NOMO-1 (cell line): ENCODE measurements at regions not wholly inside any gene's neighbourhood (a gene's known extent, or its start where the extent isn't known, plus 50 kb on each side); places are given as distances from the start of the nearest gene placed in this dataset.
"Not testable (repeated sequence)": the region's sequence is repeated elsewhere in the genome, so short reads cannot be mapped to it uniquely, and the experiment has no call there.

Source experiments
- DNase-seq, 2 experiments: peaks; one replicate each; lab custom pipeline; 2025; ENCODE audit not compliant: unreplicated experiment in 2 of 2; lab: John Stamatoyannopoulos, UW

DNA sequence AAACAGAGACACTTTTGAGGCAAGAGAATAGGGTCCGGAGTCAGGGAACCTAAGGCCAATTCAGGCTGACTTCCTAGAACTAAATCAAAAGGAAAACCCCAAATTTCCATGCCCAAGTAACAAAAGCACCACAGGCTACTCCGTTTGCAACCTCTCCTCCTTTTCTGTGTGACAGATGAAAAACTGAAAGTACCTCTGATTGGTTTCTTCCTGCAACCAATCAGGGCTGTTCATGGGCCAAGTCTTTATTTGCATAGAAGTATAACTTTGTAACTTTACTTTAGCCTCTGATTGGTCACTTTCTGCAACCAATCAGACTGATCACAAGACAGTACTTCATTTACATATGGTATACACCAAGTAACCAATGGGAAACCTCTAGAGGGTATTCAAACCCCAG lies 239.9 kb upstream of the KCND2 start:
- no peak for DNase-seq

DNA sequence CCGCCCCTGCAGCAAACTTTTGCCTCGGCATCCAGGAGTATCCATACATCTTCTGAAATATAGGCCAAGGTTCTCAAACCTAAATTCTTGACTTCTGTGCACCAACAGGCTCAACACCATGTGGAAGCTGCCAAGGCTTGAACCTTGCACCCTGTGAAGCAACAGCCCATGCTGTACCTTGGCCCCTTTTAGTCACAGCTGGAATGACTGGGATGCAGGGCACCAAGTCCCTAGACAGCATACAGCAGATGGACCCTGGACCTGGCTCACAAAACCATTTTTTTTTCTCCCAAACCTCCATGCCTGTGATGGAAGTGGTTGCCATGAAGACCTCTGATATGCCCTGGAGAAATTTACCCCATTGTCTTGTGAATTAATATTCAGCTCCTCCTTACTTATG lies 233.8 kb upstream of the KCND2 start:
- DNase-seq, result no peak

DNA sequence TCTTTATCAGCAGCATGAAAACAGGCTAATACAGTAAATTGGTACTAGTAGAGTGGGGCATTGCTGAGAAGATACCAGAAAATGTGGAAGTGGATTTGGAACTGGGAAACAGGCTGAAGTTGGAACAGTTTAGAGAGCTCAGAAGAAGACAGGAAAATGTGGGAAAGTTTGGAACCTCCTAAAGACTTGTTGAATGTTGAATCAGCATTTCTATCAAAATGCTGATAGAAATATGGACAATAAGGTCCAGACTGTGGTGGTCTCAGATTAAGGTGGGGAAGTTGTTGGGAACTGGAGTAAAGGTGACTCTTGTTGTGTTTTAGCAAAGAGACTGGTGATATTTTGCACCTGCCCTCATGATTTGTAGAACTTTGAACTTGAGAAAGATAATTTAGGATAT lies 231.2 kb upstream of the KCND2 start:
- no peak for DNase-seq

DNA sequence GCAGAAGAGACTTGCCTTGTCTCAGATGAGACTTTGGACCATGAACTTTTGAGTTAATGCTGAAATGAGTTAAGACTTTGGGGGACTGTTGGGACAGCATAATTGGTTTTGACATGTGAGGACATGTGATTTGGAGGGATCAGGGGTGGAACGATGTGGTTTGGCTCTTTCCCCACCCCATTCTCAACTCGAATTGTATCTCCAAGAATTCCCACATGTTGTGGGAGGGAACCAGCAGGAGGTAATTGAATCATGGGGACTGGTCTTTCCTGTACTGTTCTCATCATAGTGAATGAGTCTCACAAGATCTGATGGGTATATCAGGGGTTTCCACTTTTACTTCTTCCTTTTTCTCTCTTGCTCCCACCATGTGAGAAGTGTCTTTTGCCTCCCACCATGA lies 229.7 kb upstream of the KCND2 start:
- no peak for DNase-seq

DNA sequence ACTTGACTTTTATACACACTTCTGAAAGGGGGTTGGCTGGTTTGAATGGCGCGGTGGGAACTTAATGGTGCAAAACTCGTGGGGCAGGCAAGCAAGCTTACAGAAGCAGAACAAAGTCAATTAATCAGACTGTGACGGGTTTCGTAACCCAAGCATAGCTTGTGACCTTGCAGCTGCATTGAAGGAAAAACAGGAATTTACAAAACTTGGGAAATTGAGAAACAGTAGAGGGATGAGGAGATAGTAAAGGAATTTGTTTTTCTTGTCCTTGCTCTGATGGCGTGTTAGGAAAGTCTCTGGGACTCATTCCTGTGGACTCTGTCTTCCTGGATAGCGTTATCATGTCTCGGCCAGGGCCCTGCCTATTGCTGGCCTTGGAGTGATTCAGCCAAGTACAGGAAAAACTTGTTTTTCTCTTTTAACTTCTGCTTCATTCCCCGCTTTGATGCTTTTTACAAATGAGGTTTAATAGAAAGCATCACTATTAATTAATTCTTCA lies 220.0 kb upstream of the KCND2 start:
- peak; percentile 16 to 50 for DNase-seq

DNA sequence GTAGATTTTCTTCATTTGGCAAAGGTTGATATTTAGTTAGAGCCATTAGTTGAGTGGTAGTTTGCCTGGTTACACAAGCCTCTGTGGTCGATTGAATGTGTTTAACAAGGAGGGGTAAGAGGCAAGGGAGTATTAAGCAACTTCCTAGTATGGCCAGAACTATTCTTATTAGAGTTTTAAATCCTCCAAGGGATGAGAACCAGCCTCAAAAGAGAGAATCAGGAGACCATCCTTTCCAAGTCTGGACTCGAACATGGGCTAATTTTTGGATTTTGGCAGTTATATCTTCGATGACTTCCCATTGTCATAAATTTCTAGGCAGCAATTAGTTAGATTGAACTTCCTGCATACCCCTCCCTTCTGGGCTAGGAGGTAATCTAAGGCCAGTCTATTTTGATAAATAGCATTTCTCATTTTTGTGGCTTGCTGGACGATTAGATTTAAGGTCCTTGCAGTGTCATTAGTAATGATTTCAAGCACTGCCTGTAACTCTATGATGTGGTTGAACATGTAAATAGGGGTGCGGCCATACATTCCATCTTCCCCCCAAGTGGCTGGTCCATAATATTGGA lies 219.5 kb upstream of the KCND2 start:
- DNase-seq, result peak; percentile 76 to 80

DNA sequence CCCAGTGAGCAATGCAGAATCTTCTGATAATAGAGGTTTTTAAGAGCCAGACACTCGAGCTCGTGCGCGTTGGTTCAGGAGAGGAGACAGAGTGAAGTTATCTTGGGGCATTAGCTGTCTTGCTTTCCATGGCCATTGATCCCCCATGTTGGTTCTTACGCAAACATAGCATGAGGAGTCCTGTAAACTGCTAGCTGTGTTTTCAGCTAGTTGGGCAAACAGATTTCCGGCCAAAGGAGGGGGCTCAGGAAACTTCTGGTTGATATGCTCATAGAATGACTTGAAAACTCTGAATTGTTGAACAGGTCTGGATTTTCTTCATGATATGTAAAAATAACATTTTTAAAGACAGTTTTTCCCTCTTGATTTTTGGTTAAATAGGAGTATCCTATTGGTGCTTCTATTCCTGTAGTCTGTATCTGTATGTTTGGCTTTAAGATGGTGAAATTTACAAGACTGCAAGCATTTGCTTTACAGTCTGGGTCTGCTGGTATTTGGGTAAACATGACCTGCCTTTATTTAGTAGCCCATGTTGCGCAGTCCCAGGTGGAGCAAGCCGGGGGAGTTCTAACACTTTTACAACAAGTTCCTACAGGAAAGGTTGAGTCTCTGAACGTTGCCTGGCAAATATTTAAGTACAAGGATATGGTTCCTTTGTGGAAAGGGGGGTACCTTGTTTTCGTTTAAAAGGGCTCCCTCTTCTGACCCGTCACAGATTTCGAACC lies 218.4 kb upstream of the KCND2 start:
- DNase-seq, result peak; percentile 1 to 27

DNA sequence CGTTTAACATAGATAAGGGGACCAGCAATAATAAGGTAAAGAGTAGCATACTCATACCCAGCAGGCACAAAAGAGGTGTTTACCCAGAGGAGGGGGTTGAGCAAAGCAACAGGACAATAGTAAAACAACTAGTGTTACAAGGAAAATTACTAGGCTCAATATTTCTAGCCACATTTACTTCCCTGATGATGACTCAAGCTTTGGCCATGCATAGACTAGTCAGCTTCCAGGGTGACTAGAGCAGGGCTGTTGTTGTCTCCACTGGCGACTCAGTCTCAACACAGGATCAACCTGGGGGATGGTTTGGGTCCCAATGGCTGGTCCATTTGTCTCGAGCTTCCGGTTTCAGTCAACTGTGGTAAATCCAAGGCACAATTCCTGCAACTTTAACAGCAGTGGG lies 217.7 kb upstream of the KCND2 start:
- no peak for DNase-seq

DNA sequence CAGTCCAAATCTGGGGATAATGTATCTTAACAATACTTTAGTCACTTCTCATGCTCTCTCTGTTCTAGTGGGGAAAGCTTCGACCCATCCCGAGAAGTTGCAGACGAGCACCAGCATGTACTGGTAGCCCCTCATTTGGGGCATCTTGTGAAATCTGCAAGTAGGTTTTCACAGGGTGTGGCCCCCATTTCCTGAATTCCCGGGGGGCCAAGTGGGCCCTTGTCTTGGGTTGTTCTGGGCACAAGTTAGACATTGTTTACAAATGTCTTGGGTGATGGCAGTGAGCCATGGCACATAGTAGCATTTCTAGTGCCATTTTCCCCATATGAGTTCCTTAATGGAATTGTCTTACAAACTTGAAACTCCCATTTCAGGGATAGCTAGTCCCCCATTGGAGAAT lies 216.7 kb upstream of the KCND2 start:
- no peak for DNase-seq

DNA sequence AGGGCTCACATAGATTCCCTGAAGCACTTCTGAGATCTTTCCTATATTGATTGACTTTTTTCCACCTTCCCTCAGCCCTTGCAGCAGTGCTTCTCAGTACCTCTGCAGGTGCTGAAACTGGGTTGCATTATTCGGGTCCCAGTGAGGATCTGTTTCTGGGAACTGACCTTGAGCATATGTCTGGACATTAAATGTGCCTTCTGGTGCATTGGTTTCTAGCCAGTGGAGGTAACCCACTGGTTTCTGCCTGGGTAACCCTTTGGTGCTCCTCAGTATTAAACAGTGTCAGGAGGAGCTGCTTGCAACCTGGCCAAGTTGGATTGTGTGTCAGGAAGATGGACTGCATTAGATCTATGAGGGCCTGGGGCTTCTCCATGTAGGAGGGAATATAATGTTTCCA lies 213.3 kb upstream of the KCND2 start:
- DNase-seq, result no peak

DNA sequence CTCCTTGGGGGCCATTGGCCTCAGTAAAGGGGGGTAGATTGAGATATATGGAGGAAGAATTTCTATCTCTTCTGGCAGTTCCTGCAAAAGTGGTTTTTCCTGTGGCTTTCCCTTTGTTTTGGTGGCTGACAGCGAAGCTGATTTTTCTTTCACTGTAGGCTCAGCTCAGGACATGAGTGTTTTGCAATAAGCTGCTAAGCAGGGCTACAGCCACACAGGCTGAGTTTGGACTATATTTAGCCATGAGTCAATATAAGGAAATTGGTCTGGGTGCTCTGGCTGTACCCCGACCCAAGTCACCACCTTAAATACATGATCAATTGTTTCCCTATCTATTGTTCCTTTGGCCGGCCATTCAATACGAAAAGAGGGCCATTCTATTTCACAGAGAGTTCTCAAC lies 212.7 kb upstream of the KCND2 start:
- peak; percentile 3 to 27 for DNase-seq

DNA sequence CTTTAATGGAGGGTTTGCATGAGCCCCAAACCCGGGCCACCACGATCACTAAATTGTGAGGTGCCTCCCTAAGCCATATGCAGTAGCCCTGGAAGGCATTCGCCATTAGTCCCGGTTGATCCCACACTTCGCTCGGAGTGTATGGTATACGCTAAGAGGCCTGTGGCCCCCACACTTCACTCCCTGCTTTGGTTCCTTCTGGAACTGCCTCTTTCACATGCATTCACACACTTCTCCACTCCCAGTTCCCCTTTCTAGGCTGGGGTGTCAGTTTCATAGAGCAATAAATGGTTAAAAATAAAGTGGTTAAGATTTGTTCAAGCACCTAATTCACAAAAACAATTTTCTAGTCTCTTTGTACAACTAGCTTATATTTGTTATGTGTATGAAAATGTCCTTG lies 212.1 kb upstream of the KCND2 start:
- peak; percentile 33 to 34 for DNase-seq

DNA sequence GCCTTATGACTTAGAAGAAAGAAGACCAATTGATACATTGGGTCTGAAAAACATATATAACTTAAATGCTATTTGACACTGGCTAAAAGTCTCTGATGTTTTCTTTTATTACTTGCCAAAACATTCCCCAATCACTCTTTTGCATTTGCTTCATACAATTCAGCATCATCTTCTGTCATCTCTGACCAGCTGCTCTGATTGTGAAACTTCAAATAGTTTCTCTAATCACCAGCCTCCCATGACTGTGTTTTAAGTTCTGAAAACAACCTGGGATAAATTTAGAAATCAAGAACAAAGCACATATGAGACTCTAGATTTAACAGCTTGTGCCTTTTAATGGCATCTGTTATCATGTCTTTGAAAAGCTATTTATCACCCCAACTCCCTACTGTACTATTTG lies 208.4 kb upstream of the KCND2 start:
- DNase-seq, result peak in 1 of 2 experiments; percentile 18

DNA sequence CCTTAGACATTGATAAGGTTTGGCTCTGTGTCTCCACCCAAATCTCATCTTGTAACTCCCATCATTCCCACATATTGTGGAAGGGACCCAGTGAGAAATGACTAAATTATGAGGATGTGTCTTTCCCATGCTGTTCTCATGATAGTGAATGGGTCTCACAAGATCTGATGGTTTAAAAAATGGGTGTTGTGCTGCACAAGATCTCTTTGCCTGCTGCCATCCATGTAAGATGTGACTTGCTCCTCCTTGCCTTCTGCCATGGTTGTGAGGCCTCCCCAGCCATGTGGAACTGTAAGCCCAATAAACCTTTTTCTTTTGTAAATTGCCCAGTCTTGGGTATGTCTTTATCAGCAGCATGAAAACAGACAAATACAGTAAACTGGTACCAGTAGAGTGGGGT lies 206.1 kb upstream of the KCND2 start:
- DNase-seq, result not testable (repeated sequence)

DNA sequence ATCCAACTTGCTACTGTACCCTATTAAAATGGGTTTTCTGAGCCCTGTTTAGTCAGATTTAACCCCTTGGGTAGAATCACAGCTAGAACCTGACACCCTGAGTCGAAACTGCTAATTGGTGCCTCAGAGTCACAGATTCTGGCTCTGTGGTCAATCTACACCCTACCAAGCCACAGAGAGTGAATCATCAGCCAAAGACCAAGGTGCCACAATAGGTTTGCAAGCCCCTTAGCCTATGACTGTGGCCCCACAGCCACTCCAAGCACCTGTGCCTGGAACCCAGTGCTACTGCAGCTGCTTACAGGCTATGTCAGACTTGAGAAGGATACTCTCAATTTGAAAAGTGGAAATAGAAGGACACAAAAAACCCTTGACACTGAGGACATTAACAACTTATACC lies 202.8 kb upstream of the KCND2 start:
- no peak for DNase-seq

DNA sequence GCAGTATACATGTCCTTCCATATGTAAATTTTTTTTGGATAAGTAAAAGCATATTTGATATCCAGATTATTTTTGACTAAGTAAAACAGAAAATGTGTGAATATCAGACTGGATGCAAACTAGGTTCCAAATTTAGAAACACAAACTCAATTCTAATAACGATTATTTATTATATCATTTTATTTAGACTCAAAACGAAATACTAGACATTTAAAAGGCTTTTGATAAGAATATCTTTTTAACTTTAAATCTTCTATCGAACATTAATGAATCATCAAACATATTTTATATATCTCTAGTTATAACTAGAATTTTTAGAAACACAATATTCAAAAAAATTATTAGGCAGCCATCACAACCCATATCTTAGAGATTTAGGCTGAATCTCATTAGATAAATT lies 195.2 kb upstream of the KCND2 start:
- DNase-seq, result no peak

DNA sequence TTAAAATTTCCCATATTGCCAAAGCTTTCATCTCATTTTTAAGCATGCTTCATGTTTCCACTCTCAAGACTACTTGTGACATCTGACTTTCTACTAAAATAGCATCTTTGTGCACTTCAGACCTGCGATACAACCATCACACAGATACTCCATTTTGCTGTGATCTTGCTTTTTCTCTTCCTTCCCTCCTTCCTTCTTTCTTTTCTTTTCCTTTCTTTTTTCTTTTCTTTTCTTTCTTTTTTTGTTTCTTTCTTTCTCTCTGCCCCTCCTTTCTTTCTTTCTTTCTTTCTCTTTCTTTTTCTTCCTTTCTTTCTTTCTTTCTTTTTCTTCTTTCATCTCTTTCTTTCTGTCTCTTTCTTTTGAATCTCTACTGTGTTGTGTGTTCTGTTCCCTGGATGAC lies 194.0 kb upstream of the KCND2 start:
- DNase-seq, result no peak

DNA sequence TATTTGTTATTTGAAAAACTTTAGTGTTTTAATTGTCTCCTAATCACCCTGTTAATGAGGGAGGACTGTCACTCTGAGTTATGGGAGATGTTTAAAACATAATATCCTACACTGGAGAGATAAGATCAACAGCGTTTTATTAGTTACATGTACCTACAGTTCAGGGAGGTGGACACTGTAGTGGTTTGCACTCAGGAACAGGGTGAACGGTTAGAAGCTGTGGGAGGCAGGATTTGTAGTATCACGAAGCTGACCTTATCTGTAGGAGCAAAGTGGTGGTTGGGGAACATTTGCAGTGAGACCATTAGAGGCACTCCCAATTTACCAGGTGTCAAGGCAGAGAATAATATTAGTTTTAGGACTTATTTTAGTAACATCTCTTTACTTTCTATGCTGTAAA lies 193.3 kb upstream of the KCND2 start:
- no peak for DNase-seq

DNA sequence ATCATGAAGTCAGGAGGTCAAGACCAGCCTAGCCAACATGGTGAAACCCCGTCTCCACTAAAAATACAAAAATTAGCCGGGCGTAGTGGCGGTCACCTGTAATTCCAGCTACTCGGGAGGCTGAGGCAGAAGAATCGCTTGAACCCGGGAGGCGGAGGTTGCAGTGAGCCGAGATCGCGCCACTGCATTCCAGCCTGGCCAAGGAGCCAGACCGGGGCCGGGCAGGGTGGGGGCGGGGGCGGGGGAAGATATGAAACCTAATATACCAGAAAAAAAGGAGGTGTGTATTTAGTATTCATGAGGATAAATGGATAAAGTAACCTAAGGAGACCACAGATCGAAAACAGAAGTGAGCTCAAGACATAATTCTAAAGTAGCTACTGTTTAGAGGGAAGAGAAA lies 186.5 kb upstream of the KCND2 start:
- not testable (repeated sequence) for DNase-seq

DNA sequence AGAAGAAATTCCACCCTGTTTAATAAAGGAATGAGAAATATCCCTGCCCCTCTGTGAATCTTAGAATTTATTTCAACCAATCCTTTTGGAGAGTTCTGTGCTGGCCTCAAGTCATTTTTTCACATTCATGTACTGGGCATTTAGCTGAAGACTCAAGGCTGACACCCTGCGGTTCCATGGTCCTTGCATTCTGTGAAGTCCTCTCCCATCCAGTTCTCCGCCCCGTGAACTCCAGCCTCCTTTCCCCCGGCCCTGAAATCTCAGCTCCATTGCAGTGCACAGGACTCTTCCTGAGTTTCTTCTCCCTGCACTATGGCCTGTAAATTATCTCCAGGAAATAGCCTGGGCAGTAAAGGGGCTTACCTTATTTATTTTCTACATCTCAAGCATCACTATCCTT lies 183.0 kb upstream of the KCND2 start:
- DNase-seq, result no peak

DNA sequence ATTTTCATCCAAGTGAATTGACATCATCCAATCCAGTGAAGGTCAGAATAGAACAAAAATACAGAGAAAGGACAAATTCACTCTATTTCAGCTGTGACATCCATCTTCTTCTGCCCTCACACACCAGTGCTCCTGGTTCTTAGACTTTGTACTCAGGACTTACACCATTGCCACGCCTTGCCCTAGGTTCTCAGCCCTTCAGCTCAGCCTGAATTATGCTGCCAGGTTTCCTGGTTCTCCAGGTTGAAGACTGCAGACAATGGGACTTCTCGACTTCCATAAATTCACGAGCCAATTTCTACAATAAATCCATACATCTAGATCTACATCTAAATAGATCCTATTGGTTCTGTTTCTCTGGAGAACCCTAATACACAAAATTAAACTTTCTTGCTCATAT lies 181.2 kb upstream of the KCND2 start:
- DNase-seq, result no peak

DNA sequence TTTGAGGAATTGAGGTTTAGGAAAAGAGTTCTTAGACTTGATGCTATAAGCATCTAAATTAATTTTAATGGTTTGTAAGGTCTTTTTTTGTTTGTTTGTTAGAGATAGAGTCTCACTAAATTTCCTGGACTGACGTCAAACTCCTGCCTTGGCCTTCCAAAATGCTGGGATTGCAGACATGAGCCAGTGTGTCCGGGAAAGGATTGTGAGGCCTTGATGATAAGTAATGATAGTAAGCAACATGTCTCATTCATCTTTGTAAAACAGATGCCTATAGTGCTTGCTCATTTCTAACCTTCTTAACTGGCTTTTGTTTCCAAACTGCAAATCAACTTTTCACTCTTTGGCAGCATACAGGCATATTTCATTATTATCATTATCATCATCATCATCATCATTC lies 176.0 kb upstream of the KCND2 start:
- no peak for DNase-seq

DNA sequence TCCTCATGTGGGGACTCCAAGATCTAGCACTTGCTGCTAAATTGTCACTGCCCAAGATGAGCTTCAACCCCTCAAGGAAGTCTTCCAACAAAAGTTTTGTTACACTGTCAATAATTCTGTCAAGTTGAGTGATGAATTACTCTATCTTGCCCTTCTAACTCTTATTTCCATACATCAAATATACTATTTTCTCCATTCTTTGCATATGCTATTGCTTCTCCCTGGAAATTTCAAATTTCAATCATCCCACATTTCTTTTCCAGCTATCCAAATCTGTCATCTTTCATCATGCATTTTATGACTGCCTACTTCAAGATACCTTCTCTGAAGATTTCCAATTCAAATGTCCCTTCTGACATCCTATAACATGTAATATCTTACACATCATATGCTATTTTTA lies 175.2 kb upstream of the KCND2 start:
- no peak for DNase-seq
